ENCODE measurements at regions not wholly inside any gene's neighbourhood (a gene's known extent, or its start where the extent isn't known, plus 50 kb on each side); places are given as distances from the start of the nearest gene placed in this dataset.

GRCh38 chr12:72974954-72975555, 702.9 kb downstream of the TRHDE start:
- H3K36me3 ChIP-seq (ENCODE audit: control insufficient read depth, low read length) = no peaks in the 10 kb centered on the region
- no peaks in the 10 kb centered on the region for H3K9me2 ChIP-seq (replicated peaks; ENCODE audit: control insufficient read depth, low read length)

GRCh38 chr12:72978999-72979398, 706.8 kb downstream of the TRHDE start:
- Histone ChIP-seq H3K27ac (ENCODE audit: low read depth, low read length) (no peak overlapping the region), H3K4me3 (ENCODE audit: low read length) (no peak overlapping the region), H3K4me2 (ENCODE audit: low read length) (no peak overlapping the region), H3K79me2 (ENCODE audit: control insufficient read depth, low read length) (no peaks in the 10 kb centered on the region), H3K27me3 (ENCODE audit: control insufficient read depth, low read length) (no peaks in the 10 kb centered on the region), H3K9me2 (replicated peaks; ENCODE audit: control insufficient read depth, low read length) (no peaks in the 10 kb centered on the region), H3K9me3 (ENCODE audit: control insufficient read depth, insufficient read depth, low read length) (no peaks in the 10 kb centered on the region), H3K36me3 (ENCODE audit: control insufficient read depth, low read length) (no peaks in the 10 kb centered on the region), H4K20me1 (ENCODE audit: control insufficient read depth, insufficient read depth, low read depth, low read length) (no peaks in the 10 kb centered on the region), H3F3A (ENCODE audit: control insufficient read depth, insufficient read depth) (no peaks in the 10 kb centered on the region), H3K4me1 (ENCODE audit: control insufficient read depth, low read length) (no peaks in the 10 kb centered on the region)
- no peak for TF ChIP-seq CTCF (IDR thresholded peaks at IDR 0.05; ENCODE audit: low read depth, low read length, poor library complexity, severe bottlenecking)
- TF ChIP-seq EZH2phosphoT487 (IDR thresholded peaks at IDR 0.05; ENCODE audit: borderline replicate concordance, low read length) = no peak

More at GRCh38 chr12:72974954-72975555, 702.9 kb downstream of the TRHDE start:
- no peak for TF ChIP-seq CTCF (IDR thresholded peaks at IDR 0.05; ENCODE audit: low read depth, low read length, poor library complexity, severe bottlenecking)
- TF ChIP-seq EZH2phosphoT487 (IDR thresholded peaks at IDR 0.05; ENCODE audit: borderline replicate concordance, low read length) = no peak
- Histone ChIP-seq H3K4me3 (ENCODE audit: low read length) (no peak overlapping the region), H3K27ac (ENCODE audit: low read depth, low read length) (no peak overlapping the region), H4K20me1 (ENCODE audit: control insufficient read depth, insufficient read depth, low read depth, low read length) (no peaks in the 10 kb centered on the region), H3K27me3 (ENCODE audit: control insufficient read depth, low read length) (no peaks in the 10 kb centered on the region), H3F3A (ENCODE audit: control insufficient read depth, insufficient read depth) (no peaks in the 10 kb centered on the region), H3K79me2 (ENCODE audit: control insufficient read depth, low read length) (no peaks in the 10 kb centered on the region), H3K9me3 (ENCODE audit: control insufficient read depth, insufficient read depth, low read length) (no peaks in the 10 kb centered on the region; the same call in 1 of the 2 replicates), H3K4me1 (ENCODE audit: control insufficient read depth, low read length) (no peaks in the 10 kb centered on the region), H3K4me2 (ENCODE audit: low read length) (no peak overlapping the region)

- Histone ChIP-seq H3F3A (ENCODE audit: control insufficient read depth, insufficient read depth) (no peaks in the 10 kb centered on the region), H3K9me3 (ENCODE audit: control insufficient read depth, insufficient read depth, low read length) (no peaks in the 10 kb centered on the region), H3K4me2 (ENCODE audit: low read length) (no peak overlapping the region), H3K4me3 (ENCODE audit: low read length) (no peak overlapping the region), H3K79me2 (ENCODE audit: control insufficient read depth, low read length) (no peaks in the 10 kb centered on the region), H4K20me1 (ENCODE audit: control insufficient read depth, insufficient read depth, low read depth, low read length) (no peaks in the 10 kb centered on the region), H3K27me3 (ENCODE audit: control insufficient read depth, low read length) (no peaks in the 10 kb centered on the region), H3K4me1 (ENCODE audit: control insufficient read depth, low read length) (no peaks in the 10 kb centered on the region), H3K9me2 (replicated peaks; ENCODE audit: control insufficient read depth, low read length) (no peaks in the 10 kb centered on the region), H3K36me3 (ENCODE audit: control insufficient read depth, low read length) (no peaks in the 10 kb centered on the region), H3K27ac (ENCODE audit: low read depth, low read length) (no peak overlapping the region)
- TF ChIP-seq EZH2phosphoT487 (IDR thresholded peaks at IDR 0.05; ENCODE audit: borderline replicate concordance, low read length) (no peak), CTCF (IDR thresholded peaks at IDR 0.05; ENCODE audit: low read depth, low read length, poor library complexity, severe bottlenecking) (no peak)
Observed at GRCh38 chr12:72982356-72982755, 710.2 kb downstream of the TRHDE start.

All from DOHH2 (cell line).